AG04450 (cell line): ENCODE measurements at regions not wholly inside any gene's neighbourhood (a gene's known extent, or its start where the extent isn't known, plus 50 kb on each side); places are given as distances from the start of the nearest gene placed in this dataset.

ENCODE experiments used
- CTCF ChIA-PET: fragments of 300-600, 350-600 bp; formaldehyde crosslinking; extraction: SDS; loops from one replicate; lab custom pipeline; 2022; ENCODE audit warnings: antibody characterized with exemption, inconsistent platforms; lab: Charles Lee
- POLR2A ChIA-PET: fragments of 350-600 bp; formaldehyde crosslinking; extraction: SDS; loops from one replicate; lab custom pipeline; 2021; ENCODE audit warnings: antibody characterized with exemption, inconsistent platforms; lab: Yijun Ruan, JAX
- DNase-seq: peaks from one replicate; pipeline ENCODE4 v3.0.0-alpha.2; 2011; ENCODE audit warnings: low read depth, low spot score
- H3K27ac ChIP-seq: one replicate; pipeline ENCODE4 v1.5.1; 2012; ENCODE audit warnings: low read depth, low read length, control low read depth
- H3K27me3 ChIP-seq: one replicate; pipeline ENCODE4 v1.6.0; 2012; ENCODE audit warnings: low read length; ENCODE audit not compliant: control insufficient read depth, insufficient read depth
- H3K4me3 ChIP-seq: 2 replicates; pipeline ENCODE4 v1.5.1; 2011; ENCODE audit warnings: mild to moderate bottlenecking, low read depth, low read length, control low read depth
- H3K9me3 ChIP-seq: 2 replicates; pipeline ENCODE4 v1.5.1; 2012; ENCODE audit warnings: low read length; ENCODE audit not compliant: control insufficient read depth, insufficient read depth
- TF ChIP-seq, protein P1 (sequence below): IDR thresholded peaks from 2 replicates; pipeline ENCODE4 v1.5.1; 2011; ENCODE audit warnings: low read depth, low read length, control low read depth, inconsistent platforms

DNA sequence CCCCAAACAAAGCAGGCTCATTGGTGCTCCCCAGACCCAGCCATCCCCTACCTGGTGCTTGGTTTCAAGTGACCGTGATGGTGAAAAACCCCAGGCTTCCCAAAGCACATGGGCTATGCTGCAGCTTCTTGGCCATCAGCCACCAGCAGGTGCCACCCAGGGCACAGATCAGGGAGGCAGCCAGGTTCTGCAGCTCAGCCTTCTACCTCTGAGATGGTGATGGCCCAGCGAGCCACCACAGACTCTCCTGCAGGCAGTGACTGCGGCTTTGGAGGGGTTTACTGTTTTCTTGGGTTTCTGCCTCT is 70.0 kb upstream of the ALX4 start:
- CTCF ChIA-PET, result no interaction called here
- no peak overlapping the region for H3K4me3 ChIP-seq
- no peak overlapping the region for H3K27ac ChIP-seq
- H3K9me3 ChIP-seq, result no peaks in the 10 kb centered on the region
- no peak for DNase-seq
- TF ChIP-seq, protein P1, sequence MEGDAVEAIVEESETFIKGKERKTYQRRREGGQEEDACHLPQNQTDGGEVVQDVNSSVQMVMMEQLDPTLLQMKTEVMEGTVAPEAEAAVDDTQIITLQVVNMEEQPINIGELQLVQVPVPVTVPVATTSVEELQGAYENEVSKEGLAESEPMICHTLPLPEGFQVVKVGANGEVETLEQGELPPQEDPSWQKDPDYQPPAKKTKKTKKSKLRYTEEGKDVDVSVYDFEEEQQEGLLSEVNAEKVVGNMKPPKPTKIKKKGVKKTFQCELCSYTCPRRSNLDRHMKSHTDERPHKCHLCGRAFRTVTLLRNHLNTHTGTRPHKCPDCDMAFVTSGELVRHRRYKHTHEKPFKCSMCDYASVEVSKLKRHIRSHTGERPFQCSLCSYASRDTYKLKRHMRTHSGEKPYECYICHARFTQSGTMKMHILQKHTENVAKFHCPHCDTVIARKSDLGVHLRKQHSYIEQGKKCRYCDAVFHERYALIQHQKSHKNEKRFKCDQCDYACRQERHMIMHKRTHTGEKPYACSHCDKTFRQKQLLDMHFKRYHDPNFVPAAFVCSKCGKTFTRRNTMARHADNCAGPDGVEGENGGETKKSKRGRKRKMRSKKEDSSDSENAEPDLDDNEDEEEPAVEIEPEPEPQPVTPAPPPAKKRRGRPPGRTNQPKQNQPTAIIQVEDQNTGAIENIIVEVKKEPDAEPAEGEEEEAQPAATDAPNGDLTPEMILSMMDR, result no peak
- H3K27me3 ChIP-seq, result peaks cover 8% of the 10 kb centered on the region
- POLR2A ChIA-PET, result no interaction called here

DNA sequence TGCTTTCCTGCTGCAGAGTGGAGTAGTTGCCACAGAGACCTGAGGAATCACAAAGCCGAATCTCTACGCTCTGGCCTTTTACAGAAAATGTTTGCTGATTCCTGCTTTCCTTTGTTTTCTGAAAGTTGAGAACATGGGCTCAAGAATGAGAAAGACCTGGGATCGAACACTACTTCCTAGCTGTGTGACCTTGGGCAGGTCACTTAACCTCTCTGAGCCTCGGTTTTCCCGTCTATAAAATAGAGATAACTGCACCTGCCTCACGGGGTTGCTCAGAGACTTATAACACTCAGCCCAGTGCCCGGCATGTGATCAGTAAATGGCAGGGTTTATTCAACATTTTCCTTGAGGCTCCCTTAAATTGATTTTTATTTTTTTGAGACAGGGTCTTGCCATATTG is 70.9 kb upstream of the ALX4 start:
- Histone ChIP-seq H3K4me3 (no peak overlapping the region), H3K9me3 (no peaks in the 10 kb centered on the region), H3K27ac (no peak overlapping the region), H3K27me3 (peaks cover 9% of the 10 kb centered on the region)
- POLR2A ChIA-PET, result no interaction called here
- CTCF ChIA-PET, result no interaction called here
- TF ChIP-seq, protein P1, result no peak
- no peak for DNase-seq

DNA sequence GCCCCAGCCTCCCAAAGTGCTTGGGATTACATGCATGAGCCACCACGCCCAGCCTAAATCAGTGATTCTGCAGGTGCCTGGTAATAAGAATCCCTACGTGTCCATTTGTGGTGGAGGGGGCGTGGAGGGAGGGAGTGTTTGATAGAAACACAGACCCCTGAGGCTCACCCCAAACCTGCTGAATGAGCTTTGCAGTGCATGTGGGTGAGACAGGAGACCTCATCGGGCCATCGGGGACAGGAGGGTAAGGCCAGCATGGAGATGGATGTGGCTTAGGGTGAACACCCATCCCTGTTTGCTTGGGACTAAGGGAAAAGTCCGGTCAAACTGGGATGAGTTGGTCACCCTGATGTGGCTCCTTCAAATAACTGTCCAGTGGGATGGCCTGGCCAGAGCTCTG is 71.3 kb upstream of the ALX4 start:
- TF ChIP-seq, protein P1, result no peak
- no peak for DNase-seq
- Histone ChIP-seq H3K27ac (no peak overlapping the region), H3K27me3 (peaks cover 8% of the 10 kb centered on the region), H3K9me3 (no peaks in the 10 kb centered on the region), H3K4me3 (no peak overlapping the region)
- ChIA-PET POLR2A (no interaction called here), CTCF (no interaction called here)

DNA sequence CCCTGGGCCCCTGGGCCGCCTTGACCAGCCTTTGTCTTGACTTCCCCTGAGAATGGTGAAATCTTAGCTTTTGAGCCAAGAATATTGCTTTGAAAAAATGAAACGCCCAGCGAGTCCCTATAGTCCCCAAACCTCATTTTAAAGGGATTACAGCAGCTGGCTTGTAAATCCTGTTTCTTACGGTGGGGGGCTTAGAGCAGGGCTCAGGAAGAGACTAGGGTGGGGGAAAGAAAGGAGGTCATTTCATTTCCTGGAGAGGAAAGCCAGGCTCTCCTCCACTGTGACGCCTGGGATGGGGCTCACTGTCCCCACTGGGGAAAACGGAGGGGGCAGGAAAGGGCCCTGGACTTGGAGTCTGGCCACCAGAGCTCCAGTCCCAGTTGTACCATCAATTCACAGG is 72.2 kb upstream of the ALX4 start:
- Histone ChIP-seq H3K27ac (no peak overlapping the region), H3K27me3 (peaks cover 7% of the 10 kb centered on the region), H3K9me3 (no peaks in the 10 kb centered on the region), H3K4me3 (no peak overlapping the region)
- TF ChIP-seq, protein P1, result no peak
- ChIA-PET POLR2A (no interaction called here), CTCF (no interaction called here)
- no peak for DNase-seq

DNA sequence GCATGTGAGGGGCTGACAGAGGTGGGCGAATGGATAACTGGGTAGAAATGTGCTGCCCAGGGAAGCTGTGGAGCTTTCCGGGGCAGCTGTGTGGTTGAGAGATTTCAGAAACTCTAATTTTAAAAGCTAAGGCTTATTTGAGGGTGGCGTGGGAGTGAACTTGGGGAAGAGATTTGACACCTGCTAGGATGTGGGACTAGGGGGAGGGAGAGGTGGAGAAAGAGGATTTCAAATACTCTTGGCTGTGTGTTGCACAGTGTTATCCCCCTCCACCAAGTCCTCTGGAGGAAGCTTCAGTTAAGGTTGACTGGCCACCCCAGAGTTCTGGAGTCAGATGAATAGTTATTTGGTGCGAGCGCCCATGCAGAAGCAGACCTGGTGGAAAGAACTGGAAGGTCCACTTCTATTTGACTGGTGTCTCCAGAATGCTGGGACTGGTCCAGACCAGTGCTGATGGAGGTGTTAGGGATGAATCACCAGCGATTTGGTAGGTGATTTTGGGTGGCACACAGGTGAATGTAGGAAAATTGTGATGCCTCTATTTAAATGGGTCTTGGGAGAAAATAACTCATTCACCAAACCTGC is 72.8 kb upstream of the ALX4 start:
- CTCF ChIA-PET, result no interaction called here
- TF ChIP-seq, protein P1, result no peak

More for the DNA sequence above, 72.8 kb upstream of the ALX4 start:
- POLR2A ChIA-PET, result no interaction called here
- no peak overlapping the region for H3K27ac ChIP-seq
- H3K9me3 ChIP-seq, result no peaks in the 10 kb centered on the region
- DNase-seq, result no peak
- H3K4me3 ChIP-seq, result no peak overlapping the region
- H3K27me3 ChIP-seq, result peaks cover 10% of the 10 kb centered on the region
